GM12872 (cell line): ENCODE measurements at regions not wholly inside any gene's neighbourhood (a gene's known extent, or its start where the extent isn't known, plus 50 kb on each side); places are given as distances from the start of the nearest gene placed in this dataset.

Source experiments
- CTCF ChIP-seq: IDR thresholded peaks from 3 replicates; pipeline ENCODE4 v1.5.1; 2011; ENCODE audit warnings: low read depth, mild to moderate bottlenecking, low read length, moderate library complexity; ENCODE audit not compliant: insufficient read depth

GRCh38 chr1:88514544-88515060 is 169.5 kb upstream of the PKN2 start:
- no peak for TF ChIP-seq CTCF

- TF ChIP-seq CTCF = no peak
Measured at GRCh38 chr1:88519156-88519555, 164.9 kb upstream of the PKN2 start.

GRCh38 chr1:88523854-88524528 is 160.1 kb upstream of the PKN2 start:
- TF ChIP-seq CTCF = no peak

GRCh38 chr1:88526456-88526855 is 157.6 kb upstream of the PKN2 start:
- no peak for TF ChIP-seq CTCF

GRCh38 chr1:88528792-88529191 is 155.3 kb upstream of the PKN2 start:
- TF ChIP-seq CTCF = no peak

- no peak for TF ChIP-seq CTCF
Measured at GRCh38 chr1:88529581-88529980, 154.5 kb upstream of the PKN2 start.

GRCh38 chr1:88530246-88530645 is 153.8 kb upstream of the PKN2 start:
- no peak for TF ChIP-seq CTCF
